ENCODE measurements at regions not wholly inside any gene's neighbourhood (a gene's known extent, or its start where the extent isn't known, plus 50 kb on each side); places are given as distances from the start of the nearest gene placed in this dataset.
"Not testable (repeated sequence)": the region's sequence is repeated elsewhere in the genome, so short reads cannot be mapped to it uniquely, and the experiment has no call there.

DNA sequence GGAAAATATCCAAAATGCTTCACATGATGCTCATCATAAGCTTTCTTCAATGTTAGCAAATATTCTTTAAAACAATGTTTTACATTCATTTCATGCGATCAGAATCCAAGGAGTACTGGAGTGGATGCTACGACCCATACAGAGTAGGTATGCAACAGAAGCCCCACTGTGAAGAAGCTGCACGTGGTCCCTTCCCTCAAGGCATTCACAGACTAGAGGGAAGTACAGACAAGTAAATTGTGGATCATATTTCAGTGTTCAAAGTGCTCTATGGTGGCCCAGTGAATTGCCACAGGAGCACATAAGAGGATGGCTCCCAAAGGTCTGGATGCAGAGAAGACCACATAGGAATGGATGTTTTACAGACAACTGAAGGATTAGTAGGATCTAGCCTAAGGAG, 789.9 kb downstream of the IGSF11 start:
- no peak for DNase-seq

- no peak for DNase-seq
Measured at GRCh38 chr3:118245312-118245711, 789.3 kb downstream of the IGSF11 start.

GRCh38 chr3:118258850-118259249, 775.8 kb downstream of the IGSF11 start:
- DNase-seq, result not testable (repeated sequence)

- no peak for DNase-seq
Measured at GRCh38 chr3:118262800-118263402, 771.7 kb downstream of the IGSF11 start.

- DNase-seq, result no peak
Measured at GRCh38 chr3:118267588-118267987, 767.1 kb downstream of the IGSF11 start.

DNA sequence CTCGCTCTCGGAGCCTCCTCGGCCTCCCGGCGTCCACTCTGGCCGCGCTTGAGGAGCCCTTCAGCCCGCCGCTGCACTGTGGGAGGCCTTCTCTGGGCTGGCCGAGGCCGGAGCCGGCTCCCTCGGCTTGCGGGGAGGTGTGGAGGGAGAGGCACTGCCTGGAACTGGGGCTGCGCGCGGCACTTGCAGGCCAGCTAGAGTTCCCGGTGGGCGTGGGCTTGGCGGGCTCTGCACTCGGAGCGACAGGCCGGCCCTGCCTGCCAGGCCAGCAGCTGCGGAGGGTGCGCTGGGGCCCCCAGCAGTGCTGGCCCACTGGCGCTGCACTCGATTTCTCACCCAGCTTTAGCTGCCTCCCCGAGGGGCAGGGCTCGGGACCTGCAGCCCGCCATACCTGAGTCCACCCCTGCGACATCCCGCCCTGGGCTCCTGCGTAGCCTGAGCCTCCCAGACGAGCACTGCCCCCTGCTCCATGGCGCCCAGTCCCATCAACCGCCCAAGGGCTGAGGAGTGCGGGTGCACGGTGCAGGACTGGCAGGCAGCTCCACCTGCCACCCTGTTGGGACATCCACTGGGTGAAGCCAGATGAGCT, 765.0 kb downstream of the IGSF11 start:
- DNase-seq, result no peak

DNA sequence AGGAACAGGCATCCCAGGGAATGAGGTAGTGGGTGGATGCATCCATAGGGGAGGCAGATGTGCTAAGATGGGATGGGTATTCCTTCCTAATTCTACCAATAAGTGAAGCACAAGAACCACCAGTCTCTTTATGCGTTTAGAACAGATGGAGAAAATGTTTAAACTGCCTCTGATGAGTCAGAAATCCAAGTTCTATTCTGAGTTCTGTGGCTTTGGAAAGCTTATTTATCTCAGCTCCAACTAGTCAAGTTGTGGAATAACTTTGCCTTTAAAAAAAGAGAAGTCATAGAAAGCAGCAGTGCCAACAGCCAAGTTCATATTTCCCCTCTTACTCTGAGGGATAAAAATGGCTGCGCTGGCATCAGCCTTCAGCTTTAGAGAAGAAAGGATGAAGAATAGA, 761.7 kb downstream of the IGSF11 start:
- DNase-seq, result no peak

DNA sequence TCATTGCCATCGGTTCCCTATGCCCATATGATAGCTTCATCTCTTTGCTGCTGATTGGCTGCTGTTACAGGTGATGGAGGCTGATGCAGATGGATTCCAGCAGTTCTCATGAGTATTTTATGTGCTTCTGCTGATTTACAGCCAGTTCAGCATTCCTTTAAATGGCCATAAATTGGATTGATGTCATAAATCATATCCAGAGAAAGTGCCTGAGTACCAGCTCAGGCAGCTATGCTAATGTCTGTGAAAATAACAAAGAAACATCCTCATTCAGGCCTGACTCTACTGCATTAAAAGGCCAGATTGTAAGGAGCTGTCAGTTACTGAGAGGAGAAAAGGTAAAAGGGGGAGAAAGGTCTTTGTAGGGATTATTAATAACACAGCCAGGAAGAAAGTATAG, 756.8 kb downstream of the IGSF11 start:
- no peak for DNase-seq

DNA sequence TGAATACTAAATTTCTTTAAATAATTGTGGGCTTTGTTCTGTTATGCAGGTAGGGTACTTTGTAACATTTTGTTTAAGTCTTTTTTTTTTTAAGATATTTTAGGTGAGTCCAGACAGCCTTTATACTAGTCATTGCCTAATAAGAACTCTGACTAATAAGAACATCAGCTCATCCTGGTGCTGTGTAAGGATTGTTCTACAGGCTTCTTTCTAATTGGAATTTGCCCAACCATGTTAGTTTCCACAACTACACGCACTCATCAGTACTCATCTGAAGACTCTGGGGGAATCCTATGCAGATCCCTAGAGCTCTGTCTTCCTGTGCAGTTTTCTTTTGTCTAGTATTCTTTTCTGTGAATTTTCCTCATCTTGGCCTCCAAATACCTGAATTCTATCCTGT, 741.8 kb downstream of the IGSF11 start:
- DNase-seq, result no peak

DNA sequence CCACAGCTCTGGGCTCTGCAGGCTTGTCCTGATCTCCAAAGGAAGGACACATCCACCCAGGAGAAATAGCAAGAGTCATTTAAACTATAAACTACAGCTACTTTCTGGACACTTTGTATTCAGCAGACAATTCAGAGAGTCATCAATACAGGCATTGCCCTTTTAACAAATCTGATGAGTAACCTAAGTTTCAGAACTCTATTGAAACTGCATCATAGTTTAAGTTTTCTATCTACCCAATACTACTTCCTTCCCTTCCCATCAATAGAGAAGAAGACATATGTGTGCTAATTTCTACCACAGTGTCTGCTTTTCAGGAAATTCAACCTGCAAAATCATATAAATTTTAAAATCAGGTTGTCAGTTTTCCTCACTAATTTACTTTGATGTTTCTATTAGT, 736.5 kb downstream of the IGSF11 start:
- DNase-seq, result no peak

GRCh38 chr3:118304557-118304956, 730.1 kb downstream of the IGSF11 start:
- no peak for DNase-seq

DNA sequence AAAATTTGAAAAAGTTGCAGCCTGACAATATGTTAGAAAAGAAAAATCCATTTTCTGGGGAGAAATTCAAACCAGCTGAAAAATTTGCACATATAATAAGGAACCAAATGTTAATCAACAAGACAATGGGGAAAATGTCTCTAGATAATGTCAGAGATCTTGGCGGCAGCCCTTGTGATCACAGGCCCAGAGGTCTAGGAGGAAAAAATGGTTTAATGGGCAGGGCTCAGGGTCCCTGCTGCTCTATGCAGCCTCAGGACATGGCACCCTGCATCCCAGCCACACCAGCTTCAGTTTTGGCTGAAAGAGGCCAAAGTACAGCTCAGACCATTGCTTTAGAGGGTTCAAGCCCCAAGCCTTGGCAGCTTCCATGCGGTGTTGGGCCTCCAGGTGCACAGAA, 701.9 kb downstream of the IGSF11 start:
- DNase-seq, result no peak

- DNase-seq, result no peak
Measured at GRCh38 chr3:118337649-118338048, 697.0 kb downstream of the IGSF11 start.

- DNase-seq, result no peak
Measured at GRCh38 chr3:118347396-118348168, 687.1 kb downstream of the IGSF11 start.

DNA sequence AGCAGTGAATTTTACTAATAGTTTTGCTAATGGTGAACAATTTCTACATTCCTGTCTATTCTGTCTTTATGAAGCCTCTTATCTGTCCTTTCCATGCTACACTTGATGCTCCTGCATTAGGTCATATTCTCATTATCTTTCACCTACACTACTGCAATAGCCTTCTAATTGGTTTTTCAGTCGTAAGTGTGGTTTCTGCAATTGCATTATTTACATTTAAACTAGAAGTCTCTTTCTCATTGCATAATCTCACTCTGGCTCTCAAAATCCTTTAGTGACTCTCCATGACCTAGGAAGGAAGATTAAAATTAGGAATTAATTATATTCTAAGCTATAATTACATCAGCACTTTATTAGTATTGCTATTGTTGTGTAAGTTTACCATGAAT, 686.5 kb downstream of the IGSF11 start:
- DNase-seq, result no peak

GRCh38 chr3:118354556-118354955, 680.1 kb downstream of the IGSF11 start:
- DNase-seq, result no peak

GRCh38 chr3:118369892-118370491, 664.7 kb downstream of the IGSF11 start:
- DNase-seq, result no peak

DNA sequence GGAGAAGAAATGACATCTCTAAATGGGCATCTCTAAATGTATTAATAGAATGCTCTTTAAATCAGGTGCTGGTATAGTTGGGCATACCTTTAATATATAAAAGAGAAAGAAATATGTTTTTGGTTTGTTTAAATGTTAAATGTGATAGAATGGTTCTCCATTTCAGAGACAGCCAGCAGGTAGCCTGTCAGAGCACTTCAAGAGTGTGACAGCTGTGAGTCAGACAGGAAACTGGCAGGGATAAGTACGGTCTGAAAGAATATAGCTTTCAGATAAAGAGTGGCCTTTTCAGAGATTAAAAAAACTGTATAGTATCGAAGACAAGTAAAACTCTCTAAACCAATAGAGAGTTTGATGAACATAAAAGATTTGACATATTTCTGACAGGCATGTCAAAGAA, 654.1 kb downstream of the IGSF11 start:
- no peak for DNase-seq

GRCh38 chr3:118396491-118396890, 638.2 kb downstream of the IGSF11 start:
- no peak for DNase-seq

DNA sequence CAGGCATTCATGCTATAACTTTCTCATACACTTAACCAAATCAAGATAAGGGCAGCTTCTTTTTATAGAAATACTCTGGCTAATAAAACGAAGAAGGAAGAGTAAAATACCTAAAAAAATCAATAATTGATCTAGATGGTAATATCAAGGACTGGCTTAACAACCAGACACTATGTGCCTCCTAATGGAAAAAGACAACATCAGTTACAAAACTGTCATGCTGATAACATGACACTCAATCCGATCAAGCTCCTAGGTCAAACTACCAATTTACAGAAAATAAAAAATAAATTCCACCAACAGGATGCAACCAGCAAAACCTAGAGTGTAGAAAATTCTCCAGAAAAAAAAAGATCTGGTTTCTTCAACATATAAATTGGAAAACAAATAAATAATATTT, 634.6 kb downstream of the IGSF11 start:
- DNase-seq, result no peak

GRCh38 chr3:118400886-118401285, 633.8 kb downstream of the IGSF11 start:
- no peak for DNase-seq

DNA sequence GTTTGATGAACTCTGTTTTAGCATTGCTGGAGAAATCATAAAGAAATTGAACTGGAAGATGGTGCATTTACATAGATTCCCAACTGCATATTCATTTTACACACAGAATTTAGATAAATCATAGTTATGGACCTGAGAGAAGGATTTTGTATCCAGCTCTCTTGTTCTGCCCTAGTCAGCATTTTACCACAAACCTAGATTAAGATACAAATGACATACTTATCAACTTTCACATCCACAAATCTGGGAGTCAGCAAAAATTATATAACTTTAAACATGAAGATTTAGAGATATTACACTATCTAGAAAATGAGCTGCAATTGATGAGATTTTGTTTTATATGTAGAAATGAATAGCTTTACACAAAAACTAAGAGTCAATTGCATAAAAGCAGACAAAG, 632.8 kb downstream of the IGSF11 start:
- DNase-seq, result no peak

DNA sequence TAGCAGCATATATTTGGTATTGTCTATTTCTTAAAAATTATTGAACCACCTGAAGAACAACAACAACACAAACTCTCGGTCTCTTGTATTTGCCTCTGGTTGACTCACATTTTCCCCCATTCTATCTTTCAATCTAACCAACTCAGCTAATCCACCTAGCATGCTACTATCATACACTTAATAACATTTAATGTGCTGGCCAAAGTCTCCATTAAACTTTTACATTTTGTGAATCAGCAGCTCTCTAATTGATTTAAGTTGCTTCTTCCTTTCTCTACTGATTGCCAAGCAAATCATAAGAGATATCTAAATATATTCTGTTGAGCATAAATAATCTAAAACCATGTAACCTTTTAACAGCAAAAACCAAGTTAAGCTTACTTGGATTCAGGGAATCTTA, 631.7 kb downstream of the IGSF11 start:
- DNase-seq, result no peak

- no peak for DNase-seq
Measured at GRCh38 chr3:118406562-118406961, 628.1 kb downstream of the IGSF11 start.

All from hematopoietic multipotent progenitor cell treated with erythropoietin and hydrocortisone succinate and interleukin-3 and kit ligand, for 6 days (in vitro differentiated cells).